ENCODE measurements at regions not wholly inside any gene's neighbourhood (a gene's known extent, or its start where the extent isn't known, plus 50 kb on each side); places are given as distances from the start of the nearest gene placed in this dataset.
"Not testable (repeated sequence)": the region's sequence is repeated elsewhere in the genome, so short reads cannot be mapped to it uniquely, and the experiment has no call there.

- not testable (repeated sequence) for H3K36me3 ChIP-seq (ENCODE audit: control insufficient read depth, insufficient read depth, low read length); H3K4me3 ChIP-seq (ENCODE audit: low read depth, low read length); H3K27me3 ChIP-seq (ENCODE audit: control insufficient read depth, insufficient read depth, low read length); FAIRE-seq; DNase-seq (ENCODE audit: low read depth)
These were observed 154.4 kb upstream of the TSPY2 start for GRCh38 chrY:6091599-6091998.

GRCh38 chrY:6130689-6131619 lies 115.1 kb upstream of the TSPY2 start:
- FAIRE-seq; DNase-seq (ENCODE audit: low read depth); H3K4me3 ChIP-seq (ENCODE audit: low read depth, low read length): not testable (repeated sequence)

GRCh38 chrY:6136149-6136548 lies 109.9 kb upstream of the TSPY2 start:
- DNase-seq (ENCODE audit: low read depth) = peak; percentile 0
- FAIRE-seq; H3K27me3 ChIP-seq (ENCODE audit: control insufficient read depth, insufficient read depth, low read length); H3K4me3 ChIP-seq (ENCODE audit: low read depth, low read length); H3K36me3 ChIP-seq (ENCODE audit: control insufficient read depth, insufficient read depth, low read length): not testable (repeated sequence)

More at GRCh38 chrY:6130689-6131619, 115.1 kb upstream of the TSPY2 start:
- H3K36me3 ChIP-seq (ENCODE audit: control insufficient read depth, insufficient read depth, low read length); H3K27me3 ChIP-seq (ENCODE audit: control insufficient read depth, insufficient read depth, low read length): not testable (repeated sequence)
